Neural progenitor cell (in vitro differentiated cells): ENCODE measurements at regions not wholly inside any gene's neighbourhood (a gene's known extent, or its start where the extent isn't known, plus 50 kb on each side); places are given as distances from the start of the nearest gene placed in this dataset.

Source experiments
- DNase-seq: peaks from one replicate; pipeline ENCODE4 v3.0.0-alpha.2; 2016; ENCODE audit warnings: low spot score
- H2AFZ ChIP-seq: fragments of 200-600 bp; sonication (generic); replicated peaks from 2 replicates; pipeline ENCODE4 v1.6.1; 2016; ENCODE audit warnings: antibody characterized with exemption
- H3F3A ChIP-seq: fragments of 200-600 bp; sonication (generic); 2 replicates; pipeline ENCODE4 v1.6.1; 2016; ENCODE audit warnings: antibody characterized with exemption, low read depth
- H3K27ac ChIP-seq: fragments of 200-600 bp; sonication (generic); 2 replicates; pipeline ENCODE4 v1.5.1; 2016; ENCODE audit warnings: mild to moderate bottlenecking
- H3K27me3 ChIP-seq: fragments of 200-600 bp; sonication (generic); 2 replicates; pipeline ENCODE4 v1.6.1; 2016; ENCODE audit warnings: mild to moderate bottlenecking, moderate library complexity
- H3K36me3 ChIP-seq: fragments of 200-600 bp; sonication (generic); 2 replicates; pipeline ENCODE4 v1.5.1; 2016
- H3K4me1 ChIP-seq: fragments of 200-600 bp; sonication (generic); 2 replicates; pipeline ENCODE4 v1.6.1; 2016; ENCODE audit warnings: mixed run types
- H3K4me2 ChIP-seq: fragments of 200-600 bp; sonication (generic); 2 replicates; pipeline ENCODE4 v1.6.1; 2016
- H3K4me3 ChIP-seq: fragments of 200-600 bp; sonication (generic); 2 replicates; pipeline ENCODE4 v1.5.1; 2016
- H3K79me2 ChIP-seq: fragments of 200-600 bp; sonication (generic); 2 replicates; pipeline ENCODE4 v1.6.1; 2016; ENCODE audit warnings: low read depth
- H3K9ac ChIP-seq: fragments of 200-600 bp; sonication (generic); 2 replicates; pipeline ENCODE4 v1.6.1; 2016
- H3K9me3 ChIP-seq: fragments of 200-600 bp; sonication (generic); 2 replicates; pipeline ENCODE4 v1.5.1; 2016; ENCODE audit warnings: low read depth
- H4K20me1 ChIP-seq: fragments of 200-600 bp; sonication (generic); 2 replicates; pipeline ENCODE4 v1.6.1; 2016; ENCODE audit warnings: low read depth
- H3K27ac Mint-ChIP-seq: 3 replicates; pipeline ENCODE4 v1.8.0; 2021; ENCODE audit warnings: mixed read lengths
- H3K27me3 Mint-ChIP-seq: 2 replicates; pipeline ENCODE4 v1.8.0; 2022; ENCODE audit warnings: low read depth, mild to moderate bottlenecking, inconsistent platforms, moderate library complexity, mixed read lengths; ENCODE audit not compliant: insufficient read depth
- H3K36me3 Mint-ChIP-seq: 3 replicates; pipeline ENCODE4 v1.8.0; 2021; ENCODE audit warnings: mixed read lengths
- H3K4me1 Mint-ChIP-seq: 3 replicates; pipeline ENCODE4 v1.8.0; 2021; ENCODE audit warnings: mixed read lengths
- H3K4me3 Mint-ChIP-seq: 3 replicates; pipeline ENCODE4 v1.8.0; 2021; ENCODE audit warnings: mild to moderate bottlenecking, moderate library complexity, mixed read lengths
- H3K9me3 Mint-ChIP-seq: 3 replicates; pipeline ENCODE4 v1.8.0; 2020; ENCODE audit warnings: mixed read lengths
- EZH2 ChIP-seq: fragments of 200-600 bp; sonication (generic); IDR thresholded peaks from 2 replicates; pipeline ENCODE4 v1.6.1; 2017; ENCODE audit warnings: antibody characterized with exemption, mild to moderate bottlenecking, moderate library complexity
- EZH2phosphoT487 ChIP-seq: fragments of 200-600 bp; sonication (generic); IDR thresholded peaks from 2 replicates; pipeline ENCODE4 v1.6.1; 2017; ENCODE audit warnings: antibody characterized with exemption
- TF ChIP-seq, protein P1 (sequence below): fragments of 200-600 bp; sonication (generic); IDR thresholded peaks from 2 replicates; pipeline ENCODE4 v1.5.1; 2017; ENCODE audit warnings: antibody characterized with exemption, mild to moderate bottlenecking

DNA sequence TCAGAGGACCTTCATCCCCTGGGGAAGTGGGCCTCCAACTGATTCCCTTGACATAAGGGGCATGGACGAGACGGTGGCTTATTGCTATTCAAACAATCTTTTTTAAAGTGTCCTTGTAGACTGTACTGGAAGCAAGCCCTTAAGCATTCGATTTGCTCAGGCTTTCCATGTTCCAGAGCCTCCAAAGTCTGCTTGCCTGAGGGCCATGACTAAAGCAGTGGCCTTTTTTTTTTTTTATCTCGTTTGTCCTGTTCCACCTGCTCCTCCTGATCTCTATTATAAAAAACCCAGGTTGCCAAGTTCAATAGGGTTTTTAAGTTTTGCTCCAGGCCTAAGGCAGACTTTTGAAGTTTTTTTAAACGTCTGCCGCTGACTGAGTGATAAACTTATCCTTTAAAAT lies 103.7 kb upstream of the AADAT start:
- H3K4me1 ChIP-seq: no peaks in the 10 kb centered on the region
- Mint-ChIP-seq H3K27me3 (peaks cover 9% of the 10 kb centered on the region), H3K36me3 (no peaks in the 10 kb centered on the region), H3K9me3 (no peaks in the 10 kb centered on the region), H3K4me1 (no peaks in the 10 kb centered on the region), H3K27ac (no peak overlapping the region), H3K4me3 (no peak overlapping the region)
- no peaks in the 10 kb centered on the region for H3K27me3 ChIP-seq
- no peaks in the 10 kb centered on the region for H3K36me3 ChIP-seq
- H3F3A ChIP-seq: no peaks in the 10 kb centered on the region
- no peak for TF ChIP-seq EZH2phosphoT487
- TF ChIP-seq EZH2: no peak
- H3K4me2 ChIP-seq: no peak overlapping the region
- H3K79me2 ChIP-seq: no peaks in the 10 kb centered on the region
- H2AFZ ChIP-seq: no peak overlapping the region
- no peak overlapping the region for H3K9ac ChIP-seq
- no peak overlapping the region for H3K27ac ChIP-seq
- no peak for DNase-seq
- H3K9me3 ChIP-seq: no peaks in the 10 kb centered on the region
- H4K20me1 ChIP-seq: no peaks in the 10 kb centered on the region
- no peak overlapping the region for H3K4me3 ChIP-seq

DNA sequence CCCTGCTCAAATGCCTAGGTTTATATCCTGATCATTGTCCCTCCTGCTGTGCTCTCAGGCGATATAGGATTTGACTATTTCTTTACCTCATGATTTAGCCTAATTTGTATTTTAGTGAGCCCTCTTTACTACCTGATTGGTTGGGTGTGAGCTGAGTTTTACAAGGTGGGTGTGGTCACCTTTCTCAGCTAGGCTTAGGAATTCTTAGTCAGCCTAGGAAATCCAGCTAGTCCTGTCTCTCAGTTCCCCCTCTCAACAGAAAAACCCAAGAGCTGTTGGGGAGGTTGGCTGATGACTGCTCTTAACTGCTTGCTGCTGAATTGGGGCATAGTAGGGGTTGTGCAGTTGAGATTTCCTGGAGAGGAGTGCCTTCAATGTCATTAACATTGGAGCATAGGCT lies 100.5 kb upstream of the AADAT start:
- Mint-ChIP-seq H3K27me3 (peaks cover 6% of the 10 kb centered on the region), H3K36me3 (no peaks in the 10 kb centered on the region), H3K4me3 (no peak overlapping the region), H3K9me3 (no peaks in the 10 kb centered on the region), H3K27ac (no peak overlapping the region), H3K4me1 (no peaks in the 10 kb centered on the region)
- no peak for DNase-seq
- H3K4me3 ChIP-seq: no peak overlapping the region
- TF ChIP-seq EZH2: no peak
- TF ChIP-seq, protein P1, sequence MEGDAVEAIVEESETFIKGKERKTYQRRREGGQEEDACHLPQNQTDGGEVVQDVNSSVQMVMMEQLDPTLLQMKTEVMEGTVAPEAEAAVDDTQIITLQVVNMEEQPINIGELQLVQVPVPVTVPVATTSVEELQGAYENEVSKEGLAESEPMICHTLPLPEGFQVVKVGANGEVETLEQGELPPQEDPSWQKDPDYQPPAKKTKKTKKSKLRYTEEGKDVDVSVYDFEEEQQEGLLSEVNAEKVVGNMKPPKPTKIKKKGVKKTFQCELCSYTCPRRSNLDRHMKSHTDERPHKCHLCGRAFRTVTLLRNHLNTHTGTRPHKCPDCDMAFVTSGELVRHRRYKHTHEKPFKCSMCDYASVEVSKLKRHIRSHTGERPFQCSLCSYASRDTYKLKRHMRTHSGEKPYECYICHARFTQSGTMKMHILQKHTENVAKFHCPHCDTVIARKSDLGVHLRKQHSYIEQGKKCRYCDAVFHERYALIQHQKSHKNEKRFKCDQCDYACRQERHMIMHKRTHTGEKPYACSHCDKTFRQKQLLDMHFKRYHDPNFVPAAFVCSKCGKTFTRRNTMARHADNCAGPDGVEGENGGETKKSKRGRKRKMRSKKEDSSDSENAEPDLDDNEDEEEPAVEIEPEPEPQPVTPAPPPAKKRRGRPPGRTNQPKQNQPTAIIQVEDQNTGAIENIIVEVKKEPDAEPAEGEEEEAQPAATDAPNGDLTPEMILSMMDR: no peak
- TF ChIP-seq EZH2phosphoT487: no peak
- H3K4me1 ChIP-seq: no peaks in the 10 kb centered on the region
- no peaks in the 10 kb centered on the region for H3K9me3 ChIP-seq
- H3K36me3 ChIP-seq: no peaks in the 10 kb centered on the region
- no peaks in the 10 kb centered on the region for H3K79me2 ChIP-seq
- H4K20me1 ChIP-seq: no peaks in the 10 kb centered on the region
- H3K4me2 ChIP-seq: no peak overlapping the region
- no peak overlapping the region for H3K9ac ChIP-seq
- no peak overlapping the region for H2AFZ ChIP-seq
- no peaks in the 10 kb centered on the region for H3K27me3 ChIP-seq
- no peaks in the 10 kb centered on the region for H3F3A ChIP-seq
- H3K27ac ChIP-seq: no peak overlapping the region

DNA sequence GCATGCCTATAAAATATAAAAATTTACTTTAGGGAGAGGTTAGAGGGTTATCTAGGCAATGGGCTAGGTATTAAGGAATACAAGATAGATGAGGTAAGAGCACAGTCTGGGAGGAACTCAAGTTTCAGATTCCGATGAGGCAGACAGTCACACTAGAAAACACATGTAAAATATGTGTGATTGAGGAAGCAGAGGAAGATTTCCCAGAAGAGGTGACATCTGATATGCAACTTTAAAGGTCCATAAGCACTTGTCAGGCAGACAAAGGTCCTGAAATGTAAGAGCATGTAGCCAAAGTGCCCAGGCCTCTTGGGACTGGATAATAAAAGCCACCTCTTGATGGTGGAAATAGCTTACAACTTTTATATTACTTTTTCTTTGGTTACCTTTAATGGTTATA lies 81.1 kb upstream of the AADAT start:
- Histone ChIP-seq H3K9me3 (no peaks in the 10 kb centered on the region), H3K27me3 (no peaks in the 10 kb centered on the region), H3K4me1 (no peaks in the 10 kb centered on the region), H3K79me2 (no peaks in the 10 kb centered on the region), H3K4me2 (no peak overlapping the region), H3F3A (no peaks in the 10 kb centered on the region), H3K27ac (no peak overlapping the region), H3K36me3 (no peaks in the 10 kb centered on the region), H3K9ac (no peak overlapping the region), H2AFZ (no peak overlapping the region), H3K4me3 (no peak overlapping the region), H4K20me1 (no peaks in the 10 kb centered on the region)
- Mint-ChIP-seq H3K36me3 (no peaks in the 10 kb centered on the region), H3K4me3 (no peak overlapping the region), H3K9me3 (peaks cover 5% of the 10 kb centered on the region), H3K27me3 (peaks cover 4% of the 10 kb centered on the region), H3K4me1 (peaks cover 18% of the 10 kb centered on the region), H3K27ac (no peak overlapping the region)
- TF ChIP-seq, protein P1: no peak
- TF ChIP-seq EZH2phosphoT487 (no peak), EZH2 (no peak)
- no peak for DNase-seq

DNA sequence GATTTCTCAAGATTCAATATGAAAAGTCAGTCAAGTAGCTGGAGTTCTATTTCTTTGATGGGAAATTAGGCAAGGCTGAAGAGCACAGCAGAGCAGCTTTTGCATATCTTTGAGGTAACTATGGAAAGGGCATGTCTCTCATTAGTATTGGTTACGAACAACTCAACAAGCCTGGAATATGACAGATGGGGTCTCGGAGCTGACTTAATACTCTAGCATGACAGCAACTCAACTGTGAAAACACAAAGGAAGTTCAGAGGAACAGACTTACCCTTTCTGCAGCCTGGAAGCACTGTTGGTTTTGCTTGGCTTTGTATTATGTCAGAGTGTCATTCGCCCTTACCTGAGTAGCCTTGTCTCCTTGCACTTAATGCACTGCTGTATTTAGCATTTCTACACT lies 79.9 kb upstream of the AADAT start:
- no peaks in the 10 kb centered on the region for H3F3A ChIP-seq
- H3K9me3 ChIP-seq: no peaks in the 10 kb centered on the region
- H3K4me2 ChIP-seq: no peak overlapping the region
- H3K27me3 ChIP-seq: no peaks in the 10 kb centered on the region
- Mint-ChIP-seq H3K9me3 (peaks cover 5% of the 10 kb centered on the region), H3K4me1 (peaks cover 18% of the 10 kb centered on the region), H3K27me3 (peaks cover 4% of the 10 kb centered on the region), H3K4me3 (no peak overlapping the region), H3K27ac (no peak overlapping the region), H3K36me3 (no peaks in the 10 kb centered on the region)
- H3K36me3 ChIP-seq: no peaks in the 10 kb centered on the region
- H3K27ac ChIP-seq: no peak overlapping the region
- no peak overlapping the region for H3K9ac ChIP-seq
- TF ChIP-seq EZH2phosphoT487: no peak
- TF ChIP-seq, protein P1: no peak
- H3K79me2 ChIP-seq: no peaks in the 10 kb centered on the region
- H4K20me1 ChIP-seq: no peaks in the 10 kb centered on the region
- DNase-seq: no peak
- H3K4me1 ChIP-seq: no peaks in the 10 kb centered on the region
- no peak overlapping the region for H2AFZ ChIP-seq
- no peak overlapping the region for H3K4me3 ChIP-seq
